ENCODE measurements at regions not wholly inside any gene's neighbourhood (a gene's known extent, or its start where the extent isn't known, plus 50 kb on each side); places are given as distances from the start of the nearest gene placed in this dataset.

DNA sequence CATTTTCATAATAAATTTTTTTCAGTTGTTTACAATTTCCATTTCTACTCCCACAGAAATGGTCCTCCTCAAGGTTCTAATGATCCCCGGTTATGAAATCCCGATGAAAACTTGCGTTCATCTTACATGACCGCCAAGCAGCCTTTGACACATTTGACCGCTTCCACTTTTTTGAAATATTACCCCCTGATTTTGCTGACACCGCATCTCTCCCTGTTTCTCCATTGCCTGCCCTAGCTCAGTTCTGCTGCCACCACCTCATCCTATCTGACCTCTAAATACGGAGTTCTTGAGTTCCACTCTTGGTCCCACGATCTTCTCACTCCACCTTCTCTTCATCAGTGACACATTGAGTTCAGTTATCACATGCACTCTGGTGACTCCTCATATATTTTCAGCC lies 74.1 kb downstream of the SLC35B3 start:
- TF ChIP-seq EZH2 (IDR thresholded peaks at IDR 0.05; ENCODE audit: insufficient read depth, poor library complexity, severe bottlenecking) (no peak), EZH2phosphoT487 (IDR thresholded peaks at IDR 0.05; ENCODE audit: insufficient read depth, low read depth) (no peak)
